OCI-LY3 (cell line): ENCODE measurements at regions not wholly inside any gene's neighbourhood (a gene's known extent, or its start where the extent isn't known, plus 50 kb on each side); places are given as distances from the start of the nearest gene placed in this dataset.

Experiments used
- EZH2phosphoT487 ChIP-seq: fragments of 200-600 bp; shearing (Covaris generic); IDR thresholded peaks from 2 replicates; pipeline ENCODE4 v1.6.1; 2018; ENCODE audit warnings: antibody characterized with exemption, mixed run types, low read depth
- TF ChIP-seq, protein P1 (sequence below): fragments of 200-600, 300-600 bp; sonication (generic); IDR thresholded peaks from 2 replicates; pipeline ENCODE4 v1.5.1; 2014; ENCODE audit warnings: antibody characterized with exemption, low read length, low read depth

- TF ChIP-seq, protein P1, sequence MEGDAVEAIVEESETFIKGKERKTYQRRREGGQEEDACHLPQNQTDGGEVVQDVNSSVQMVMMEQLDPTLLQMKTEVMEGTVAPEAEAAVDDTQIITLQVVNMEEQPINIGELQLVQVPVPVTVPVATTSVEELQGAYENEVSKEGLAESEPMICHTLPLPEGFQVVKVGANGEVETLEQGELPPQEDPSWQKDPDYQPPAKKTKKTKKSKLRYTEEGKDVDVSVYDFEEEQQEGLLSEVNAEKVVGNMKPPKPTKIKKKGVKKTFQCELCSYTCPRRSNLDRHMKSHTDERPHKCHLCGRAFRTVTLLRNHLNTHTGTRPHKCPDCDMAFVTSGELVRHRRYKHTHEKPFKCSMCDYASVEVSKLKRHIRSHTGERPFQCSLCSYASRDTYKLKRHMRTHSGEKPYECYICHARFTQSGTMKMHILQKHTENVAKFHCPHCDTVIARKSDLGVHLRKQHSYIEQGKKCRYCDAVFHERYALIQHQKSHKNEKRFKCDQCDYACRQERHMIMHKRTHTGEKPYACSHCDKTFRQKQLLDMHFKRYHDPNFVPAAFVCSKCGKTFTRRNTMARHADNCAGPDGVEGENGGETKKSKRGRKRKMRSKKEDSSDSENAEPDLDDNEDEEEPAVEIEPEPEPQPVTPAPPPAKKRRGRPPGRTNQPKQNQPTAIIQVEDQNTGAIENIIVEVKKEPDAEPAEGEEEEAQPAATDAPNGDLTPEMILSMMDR: no peak
- TF ChIP-seq EZH2phosphoT487: no peak
Observed at GRCh38 chr12:59036973-59037762, 116.9 kb upstream of the LRIG3 start.
